Glutamatergic neuron (in vitro differentiated cells): ENCODE measurements at regions not wholly inside any gene's neighbourhood (a gene's known extent, or its start where the extent isn't known, plus 50 kb on each side); places are given as distances from the start of the nearest gene placed in this dataset.

Experiments used
- DNase-seq: peaks from one replicate; pipeline ENCODE4 v3.0.0; 2022
- H3K27ac Mint-ChIP-seq: one replicate; pipeline ENCODE4 v1.8.0; 2020; ENCODE audit warnings: mild to moderate bottlenecking, mixed read lengths, inconsistent platforms; ENCODE audit not compliant: unreplicated experiment
- H3K27me3 Mint-ChIP-seq: one replicate; pipeline ENCODE4 v1.8.0; 2020; ENCODE audit warnings: mild to moderate bottlenecking, moderate library complexity, mixed read lengths, inconsistent platforms; ENCODE audit not compliant: unreplicated experiment
- H3K36me3 Mint-ChIP-seq: one replicate; pipeline ENCODE4 v1.8.0; 2020; ENCODE audit warnings: mild to moderate bottlenecking, mixed read lengths, inconsistent platforms; ENCODE audit not compliant: unreplicated experiment
- H3K4me1 Mint-ChIP-seq: one replicate; pipeline ENCODE4 v1.8.0; 2020; ENCODE audit warnings: mild to moderate bottlenecking, low read depth, mixed read lengths, inconsistent platforms; ENCODE audit not compliant: unreplicated experiment
- H3K4me3 Mint-ChIP-seq: one replicate; pipeline ENCODE4 v1.8.0; 2020; ENCODE audit warnings: mild to moderate bottlenecking, mixed read lengths, inconsistent platforms; ENCODE audit not compliant: unreplicated experiment
- H3K9me3 Mint-ChIP-seq: one replicate; pipeline ENCODE4 v1.8.0; 2020; ENCODE audit warnings: mild to moderate bottlenecking, moderate library complexity, mixed read lengths, inconsistent platforms; ENCODE audit not compliant: unreplicated experiment
- CTCF ChIP-seq: fragments of 200-600 bp; sonication (generic); IDR thresholded peaks from one replicate; pipeline ENCODE4 v1.5.0; 2021; ENCODE audit not compliant: partially characterized antibody, unreplicated experiment

- no peak for TF ChIP-seq CTCF
- DNase-seq: no peak
- H3K36me3 Mint-ChIP-seq: no peaks in the 10 kb centered on the region
- H3K27ac Mint-ChIP-seq: no peak overlapping the region
- no peaks in the 10 kb centered on the region for H3K27me3 Mint-ChIP-seq
- no peak overlapping the region for H3K4me3 Mint-ChIP-seq
- H3K9me3 Mint-ChIP-seq: no peaks in the 10 kb centered on the region
- peaks cover 7% of the 10 kb centered on the region for H3K4me1 Mint-ChIP-seq
These were observed 151.0 kb upstream of the THBS1 start for GRCh38 chr15:39429898-39430357.

GRCh38 chr15:39430389-39430788, 150.5 kb upstream of the THBS1 start:
- Mint-ChIP-seq H3K36me3 (no peaks in the 10 kb centered on the region), H3K27me3 (no peaks in the 10 kb centered on the region), H3K9me3 (no peaks in the 10 kb centered on the region), H3K27ac (no peak overlapping the region), H3K4me3 (no peak overlapping the region), H3K4me1 (peaks cover 7% of the 10 kb centered on the region)
- no peak for TF ChIP-seq CTCF
- DNase-seq: no peak

GRCh38 chr15:39431376-39431775, 149.5 kb upstream of the THBS1 start:
- Mint-ChIP-seq H3K4me3 (no peak overlapping the region), H3K4me1 (peaks cover 7% of the 10 kb centered on the region), H3K27ac (no peak overlapping the region), H3K36me3 (no peaks in the 10 kb centered on the region), H3K27me3 (no peaks in the 10 kb centered on the region), H3K9me3 (no peaks in the 10 kb centered on the region)
- TF ChIP-seq CTCF: no peak
- DNase-seq: no peak

DNA sequence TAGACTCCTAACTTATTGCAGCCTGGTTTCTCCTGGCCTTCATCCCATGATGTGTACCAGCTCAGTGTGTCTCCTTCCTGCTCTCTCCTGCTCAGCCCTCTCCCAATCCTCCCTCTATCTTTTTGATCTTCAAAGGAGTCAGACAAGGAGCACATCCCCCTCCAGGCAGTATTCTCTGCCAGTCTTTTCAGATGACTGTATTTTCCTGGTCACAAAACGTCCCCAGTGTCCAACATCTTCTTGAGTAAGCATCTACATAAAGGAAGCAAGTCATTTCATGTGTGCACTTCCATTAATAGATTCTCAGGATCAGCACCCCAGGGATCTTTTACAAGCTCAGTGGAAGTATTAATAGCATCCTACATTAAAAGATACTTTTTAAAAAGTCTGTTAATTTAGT, 148.9 kb upstream of the THBS1 start:
- Mint-ChIP-seq H3K27me3 (no peaks in the 10 kb centered on the region), H3K4me3 (no peak overlapping the region), H3K36me3 (no peaks in the 10 kb centered on the region), H3K4me1 (peaks cover 3% of the 10 kb centered on the region), H3K27ac (no peak overlapping the region), H3K9me3 (no peaks in the 10 kb centered on the region)
- TF ChIP-seq CTCF: no peak
- DNase-seq: no peak

GRCh38 chr15:39432912-39433348, 147.9 kb upstream of the THBS1 start:
- no peaks in the 10 kb centered on the region for H3K4me1 Mint-ChIP-seq

More at GRCh38 chr15:39432912-39433348, 147.9 kb upstream of the THBS1 start:
- DNase-seq: no peak
- TF ChIP-seq CTCF: no peak
- H3K9me3 Mint-ChIP-seq: no peaks in the 10 kb centered on the region
- no peak overlapping the region for H3K4me3 Mint-ChIP-seq
- H3K27ac Mint-ChIP-seq: no peak overlapping the region
- no peaks in the 10 kb centered on the region for H3K36me3 Mint-ChIP-seq
- no peaks in the 10 kb centered on the region for H3K27me3 Mint-ChIP-seq
